ENCODE measurements at regions not wholly inside any gene's neighbourhood (a gene's known extent, or its start where the extent isn't known, plus 50 kb on each side); places are given as distances from the start of the nearest gene placed in this dataset.

- no peak for DNase-seq (ENCODE audit: low spot score)
Measured at GRCh38 chr16:72313903-72314302, 141.9 kb upstream of the PMFBP1 start.

- DNase-seq (ENCODE audit: low spot score) = peak; percentile 22
Measured at GRCh38 chr16:72312828-72313227, 140.9 kb upstream of the PMFBP1 start.

DNA sequence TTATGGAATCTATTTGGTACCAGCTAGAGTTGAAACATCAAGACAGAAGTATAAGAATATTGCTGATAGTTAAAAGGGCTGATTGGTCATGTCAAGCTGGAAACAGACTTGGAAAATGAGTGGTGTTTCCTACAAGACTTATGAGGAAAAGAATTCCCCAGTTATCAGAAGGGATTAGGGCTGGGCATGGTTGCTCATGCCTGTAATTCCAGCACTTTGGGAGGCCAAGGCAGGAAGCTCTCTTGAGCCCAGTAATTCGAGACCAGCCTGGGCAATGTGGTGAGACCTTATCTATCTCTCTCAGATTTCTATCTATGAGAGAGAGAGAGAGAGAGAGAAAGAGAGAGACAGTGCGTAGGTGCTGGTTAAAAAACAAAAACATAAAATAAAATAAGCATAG is 139.5 kb upstream of the PMFBP1 start:
- DNase-seq (ENCODE audit: low spot score) = no peak

DNA sequence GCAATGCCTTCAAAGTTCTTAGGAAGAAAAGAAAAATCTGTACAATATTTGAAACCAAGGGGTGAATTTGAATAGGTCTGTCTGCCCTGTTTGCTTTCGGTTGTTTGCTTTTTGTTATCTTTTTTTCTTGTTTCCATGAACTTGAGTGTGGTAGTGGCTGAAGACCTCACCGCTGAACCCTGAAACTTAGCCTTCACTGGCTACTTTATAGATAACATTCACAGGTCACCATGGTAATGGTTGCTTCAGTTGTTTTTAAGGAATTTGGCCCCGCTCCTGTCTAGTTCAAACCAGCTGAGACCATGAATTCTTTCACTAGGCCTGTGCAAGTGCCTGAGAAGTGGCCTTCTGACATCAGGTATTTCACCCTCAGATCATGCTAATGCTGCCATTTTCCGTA is 137.0 kb upstream of the PMFBP1 start:
- no peak for DNase-seq (ENCODE audit: low spot score)

DNA sequence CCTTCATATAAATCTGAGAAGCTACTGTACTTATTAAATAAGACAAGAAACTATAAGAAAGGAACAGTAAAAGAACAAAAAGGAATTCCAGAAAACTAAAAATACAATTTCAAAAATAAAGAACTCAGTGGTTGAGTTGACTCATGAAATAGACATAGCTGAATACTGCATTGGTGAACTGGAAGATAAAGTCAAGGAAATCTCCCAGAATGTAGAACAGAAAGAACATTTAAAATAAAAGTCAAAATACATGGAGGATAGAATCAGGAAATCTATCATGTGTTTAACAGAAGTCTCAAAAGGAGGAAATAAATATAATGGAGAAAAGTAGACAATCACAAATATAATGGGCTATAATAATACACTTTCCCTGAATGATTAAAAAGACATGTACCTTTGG is 136.4 kb upstream of the PMFBP1 start:
- DNase-seq (ENCODE audit: low spot score) = no peak

DNA sequence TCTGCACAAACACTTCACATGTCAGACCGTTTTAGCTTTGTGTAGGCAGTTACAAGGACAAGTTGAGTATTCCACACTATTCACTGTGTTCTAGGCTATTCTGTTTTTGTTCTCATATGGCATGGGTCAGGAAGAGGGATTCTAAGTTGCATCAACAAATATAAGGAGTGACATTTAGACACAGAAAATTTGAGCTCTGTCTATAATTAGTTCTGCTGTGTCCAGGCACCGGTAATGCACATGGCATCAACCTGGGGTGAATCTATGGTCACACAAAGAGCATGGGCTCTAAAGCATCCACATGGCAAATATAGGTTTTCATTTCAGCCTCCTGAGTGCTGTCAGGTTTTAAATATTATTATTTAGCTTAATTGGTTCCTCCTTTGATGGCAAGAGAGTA is 130.4 kb upstream of the PMFBP1 start:
- DNase-seq (ENCODE audit: low spot score) = no peak

- DNase-seq (ENCODE audit: low spot score) = no peak
Measured at GRCh38 chr16:72301523-72302236, 129.7 kb upstream of the PMFBP1 start.

GRCh38 chr16:72300892-72301291 is 128.9 kb upstream of the PMFBP1 start:
- no peak for DNase-seq (ENCODE audit: low spot score)

GRCh38 chr16:72299684-72300243 is 127.8 kb upstream of the PMFBP1 start:
- no peak for DNase-seq (ENCODE audit: low spot score)

DNA sequence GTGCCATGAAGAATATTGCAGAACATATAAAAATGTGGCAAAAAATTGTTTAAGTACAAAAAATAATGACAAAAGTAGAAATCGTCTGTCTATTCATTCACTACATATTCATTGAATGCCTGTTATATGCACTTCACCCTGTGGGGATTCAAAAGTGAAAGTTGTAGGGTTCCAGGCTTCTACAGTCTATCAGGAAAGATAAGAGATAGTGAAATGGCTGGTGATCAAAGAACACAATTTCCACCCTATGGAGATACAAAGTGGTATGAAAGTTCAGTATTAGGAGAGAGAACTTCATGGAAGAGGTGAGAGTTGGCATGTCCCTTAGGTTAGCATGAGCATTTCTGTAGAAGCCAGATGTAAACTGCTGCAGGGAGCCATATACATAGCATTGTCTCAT is 127.0 kb upstream of the PMFBP1 start:
- no peak for DNase-seq (ENCODE audit: low spot score)

DNA sequence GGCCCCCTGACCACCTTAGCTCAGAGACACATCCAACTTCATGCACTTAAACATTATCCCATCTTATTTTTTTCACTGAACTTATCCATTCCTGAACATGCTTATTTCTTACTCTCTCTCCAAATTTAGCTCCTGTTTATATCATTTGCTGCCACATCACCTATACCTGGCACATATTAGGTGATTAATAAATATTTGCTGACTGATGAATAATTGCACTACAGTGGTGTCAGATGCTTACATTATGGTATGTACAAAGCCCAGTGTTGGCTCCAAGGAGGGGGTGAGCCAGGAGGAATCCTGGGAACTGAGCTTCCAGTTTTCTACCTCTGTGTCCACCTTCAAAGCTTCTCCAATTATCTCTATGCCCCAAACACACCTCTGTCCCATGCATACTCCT is 124.0 kb upstream of the PMFBP1 start:
- no peak for DNase-seq (ENCODE audit: low spot score)

GRCh38 chr16:72291531-72291981 is 119.6 kb upstream of the PMFBP1 start:
- DNase-seq (ENCODE audit: low spot score) = peak; percentile 77

DNA sequence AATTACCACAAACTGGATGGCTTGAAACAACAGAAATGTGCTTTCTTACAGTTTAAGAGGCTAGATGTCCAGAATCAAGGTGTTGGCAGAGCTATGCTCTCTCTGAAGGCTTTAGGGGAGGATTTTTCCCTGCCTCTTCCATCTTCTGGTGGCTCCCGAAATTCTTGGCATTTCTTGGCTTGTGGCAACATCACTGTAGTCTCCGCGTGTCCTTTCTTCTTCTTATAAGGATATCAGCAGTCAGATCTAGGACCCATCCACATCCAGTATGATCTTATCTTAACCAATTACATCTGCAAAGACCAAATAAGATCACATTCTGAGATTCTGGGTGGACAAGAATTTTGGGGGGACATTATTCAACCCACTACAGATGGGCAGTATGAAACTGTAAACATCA is 119.2 kb upstream of the PMFBP1 start:
- peak; percentile 18 for DNase-seq (ENCODE audit: low spot score)

- no peak for DNase-seq (ENCODE audit: low spot score)
Measured at GRCh38 chr16:72287649-72288048, 115.7 kb upstream of the PMFBP1 start.

DNA sequence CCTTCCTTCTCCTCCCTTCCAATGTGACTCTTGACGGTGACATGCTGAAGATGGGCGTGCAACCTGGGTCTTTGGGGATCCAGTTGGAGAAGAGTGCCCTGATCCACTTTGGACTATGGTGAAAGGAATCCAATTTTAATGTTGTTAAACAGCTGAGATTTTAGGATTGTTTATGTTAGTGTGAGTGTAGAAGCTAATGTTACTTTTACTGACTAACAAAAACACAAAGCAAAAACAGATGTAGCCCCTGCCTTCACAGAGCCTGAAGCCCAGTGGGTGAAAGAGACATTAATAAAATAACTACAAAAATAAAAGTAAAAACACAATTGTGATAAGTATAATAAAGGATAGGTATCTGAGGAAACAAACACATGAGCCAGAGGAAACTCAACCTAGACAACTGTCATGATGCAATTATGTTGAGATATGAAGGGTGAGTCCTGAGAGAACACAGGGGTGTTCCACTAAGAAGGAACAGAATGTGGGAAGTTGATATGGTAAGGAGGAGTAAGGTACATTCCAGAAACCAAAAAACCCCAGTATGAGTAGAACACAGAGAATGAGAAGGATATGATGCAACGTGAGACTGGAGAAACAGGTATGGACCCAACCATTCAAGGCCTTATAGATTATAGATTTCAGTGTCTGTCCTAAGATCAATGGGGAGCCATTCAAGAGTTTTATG is 115.1 kb upstream of the PMFBP1 start:
- no peak for DNase-seq (ENCODE audit: low spot score)

GRCh38 chr16:72285728-72286127 is 113.8 kb upstream of the PMFBP1 start:
- DNase-seq (ENCODE audit: low spot score) = no peak

DNA sequence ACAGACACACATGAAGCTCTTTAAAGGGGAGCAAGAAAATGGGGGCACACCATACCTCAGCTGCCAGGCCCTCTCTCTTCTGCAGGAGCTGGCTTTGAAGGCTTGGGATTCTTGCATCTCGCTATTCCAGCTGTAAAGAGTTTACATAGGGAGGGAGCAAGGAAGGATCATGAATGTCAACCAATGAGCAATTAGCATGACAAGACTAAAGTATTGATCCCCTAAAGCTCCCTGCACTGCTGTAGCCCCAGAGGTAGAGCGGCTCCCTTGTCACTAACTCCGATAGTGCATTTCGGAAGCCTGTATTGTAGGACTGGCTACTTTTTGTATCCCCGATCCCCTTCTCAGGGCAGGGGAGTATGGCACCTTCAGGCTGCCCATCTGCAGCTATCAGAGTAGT is 113.4 kb upstream of the PMFBP1 start:
- no peak for DNase-seq (ENCODE audit: low spot score)

GRCh38 chr16:72284042-72284789 is 112.3 kb upstream of the PMFBP1 start:
- no peak for DNase-seq (ENCODE audit: low spot score)

GRCh38 chr16:72282362-72282761 is 110.4 kb upstream of the PMFBP1 start:
- no peak for DNase-seq (ENCODE audit: low spot score)

DNA sequence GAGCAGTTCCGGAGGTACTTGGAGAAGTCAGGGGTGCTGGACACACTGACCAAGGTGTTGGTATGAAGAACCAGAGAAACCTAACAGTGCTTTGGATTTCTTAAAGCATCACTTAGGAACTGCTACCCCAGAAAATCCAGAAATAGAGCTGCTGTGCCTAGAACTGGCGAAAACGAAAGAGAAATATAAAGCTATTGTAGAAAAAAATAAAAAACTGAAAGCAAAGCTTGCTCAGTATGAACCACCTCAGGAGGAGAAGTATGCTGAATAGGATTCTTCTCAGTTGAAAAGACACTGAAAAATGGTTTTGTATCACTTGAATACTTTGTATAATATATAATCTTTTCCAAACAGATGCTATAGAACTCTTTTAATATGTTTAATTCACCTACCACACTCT is 106.3 kb upstream of the PMFBP1 start:
- no peak for DNase-seq (ENCODE audit: low spot score)

DNA sequence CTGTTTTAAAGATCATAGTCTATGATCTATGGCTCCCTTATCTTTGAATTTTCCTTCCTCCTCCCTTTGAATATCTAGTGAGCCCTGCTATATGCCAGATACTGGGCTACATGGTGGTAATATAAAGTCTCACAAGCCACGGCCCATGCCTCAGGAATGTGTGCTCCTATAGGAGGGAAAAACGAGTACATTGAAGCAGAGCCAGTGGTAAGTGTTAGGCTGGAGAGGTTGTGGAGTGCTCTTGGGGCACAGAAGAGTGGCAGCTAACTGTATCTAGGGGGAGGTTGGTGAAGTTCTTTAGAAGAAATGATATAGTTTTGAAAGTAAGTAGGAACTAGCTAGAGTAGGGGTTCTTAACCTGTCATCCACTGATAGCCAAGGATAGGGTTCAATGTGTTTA is 105.8 kb upstream of the PMFBP1 start:
- DNase-seq (ENCODE audit: low spot score) = no peak

GRCh38 chr16:72271699-72272240 is 99.8 kb upstream of the PMFBP1 start:
- no peak for DNase-seq (ENCODE audit: low spot score)

DNA sequence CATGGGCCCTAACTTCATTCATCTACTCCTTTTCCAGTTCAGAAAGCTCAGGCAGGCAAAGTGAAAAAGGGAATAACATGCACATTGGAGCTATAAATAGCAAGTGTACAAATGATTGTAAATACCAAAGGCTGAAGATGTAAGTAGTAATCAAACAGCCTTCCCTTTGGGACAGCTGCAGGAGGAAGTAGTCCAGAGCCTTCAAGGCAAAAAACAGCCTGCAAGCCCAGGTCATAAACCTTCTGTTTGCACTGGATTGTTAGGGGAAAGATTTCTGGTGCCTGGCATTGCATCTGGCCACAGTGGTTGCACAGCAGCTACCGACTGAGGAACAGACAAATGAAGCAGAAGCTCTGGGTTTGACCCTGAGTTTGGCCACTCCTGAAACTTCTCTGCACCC is 98.6 kb upstream of the PMFBP1 start:
- no peak for DNase-seq (ENCODE audit: low spot score)
